ENCODE measurements at regions not wholly inside any gene's neighbourhood (a gene's known extent, or its start where the extent isn't known, plus 50 kb on each side); places are given as distances from the start of the nearest gene placed in this dataset.

DNA sequence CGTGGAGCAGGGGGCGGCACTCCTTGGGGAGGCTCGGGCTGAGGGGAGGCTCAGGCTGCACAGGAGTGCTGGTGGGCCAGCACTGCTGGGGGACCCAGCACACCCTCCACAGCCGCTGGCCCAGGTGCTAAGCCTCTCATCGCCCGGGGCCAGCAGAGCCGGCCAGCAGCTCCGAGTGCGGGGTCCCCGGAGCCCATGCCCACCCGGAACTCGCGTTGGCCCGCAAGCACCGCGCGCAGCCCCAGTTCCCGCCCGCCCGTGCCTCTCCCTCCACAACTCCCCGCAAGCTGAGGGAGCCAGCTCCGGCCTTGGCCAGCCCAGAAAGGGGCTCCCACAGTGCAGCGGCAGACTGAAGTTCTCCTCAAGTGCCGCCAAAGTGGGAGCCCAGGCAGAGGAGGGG lies 2266.8 kb downstream of the LRRC4C start:
- TF ChIP-seq, protein P1, sequence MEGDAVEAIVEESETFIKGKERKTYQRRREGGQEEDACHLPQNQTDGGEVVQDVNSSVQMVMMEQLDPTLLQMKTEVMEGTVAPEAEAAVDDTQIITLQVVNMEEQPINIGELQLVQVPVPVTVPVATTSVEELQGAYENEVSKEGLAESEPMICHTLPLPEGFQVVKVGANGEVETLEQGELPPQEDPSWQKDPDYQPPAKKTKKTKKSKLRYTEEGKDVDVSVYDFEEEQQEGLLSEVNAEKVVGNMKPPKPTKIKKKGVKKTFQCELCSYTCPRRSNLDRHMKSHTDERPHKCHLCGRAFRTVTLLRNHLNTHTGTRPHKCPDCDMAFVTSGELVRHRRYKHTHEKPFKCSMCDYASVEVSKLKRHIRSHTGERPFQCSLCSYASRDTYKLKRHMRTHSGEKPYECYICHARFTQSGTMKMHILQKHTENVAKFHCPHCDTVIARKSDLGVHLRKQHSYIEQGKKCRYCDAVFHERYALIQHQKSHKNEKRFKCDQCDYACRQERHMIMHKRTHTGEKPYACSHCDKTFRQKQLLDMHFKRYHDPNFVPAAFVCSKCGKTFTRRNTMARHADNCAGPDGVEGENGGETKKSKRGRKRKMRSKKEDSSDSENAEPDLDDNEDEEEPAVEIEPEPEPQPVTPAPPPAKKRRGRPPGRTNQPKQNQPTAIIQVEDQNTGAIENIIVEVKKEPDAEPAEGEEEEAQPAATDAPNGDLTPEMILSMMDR (IDR thresholded peaks at IDR 0.05): no peak
- TF ChIP-seq POLR2A (IDR thresholded peaks at IDR 0.05): no peak

Data from ovary (tissue), 3 donors.